Gastrocnemius medialis (tissue), 4 donors: ENCODE measurements at regions not wholly inside any gene's neighbourhood (a gene's known extent, or its start where the extent isn't known, plus 50 kb on each side); places are given as distances from the start of the nearest gene placed in this dataset.

ENCODE experiments used
- ATAC-seq, 2 donors: fragments of 150-250 bp; one replicate each; pipeline ENCODE4 v1.9.1; 2016
- DNase-seq, 2 donors: peaks; one replicate each; pipeline ENCODE4 v3.0.0-alpha.2; 2019
- H3K27ac ChIP-seq, 4 donors: fragments of 200-600 bp; sonication (generic); 1 replicate in 1 of 4; 2 replicates in 3 of 4; pipeline ENCODE4 v1.5.1; 2016 to 2018; ENCODE audit warnings: mild to moderate bottlenecking in 2 of 4, moderate library complexity in 1 of 4
- H3K27me3 ChIP-seq, 3 donors: fragments of 200-600 bp; sonication (generic) in 2 of 3; 1 replicate in 1 of 3; 2 replicates in 2 of 3; pipeline versions ENCODE4 v1.5.1 to v1.6.0; 2016 to 2019; ENCODE audit warnings: mild to moderate bottlenecking in 1 of 3, moderate library complexity in 1 of 3
- H3K36me3 ChIP-seq, 2 donors: fragments of 200-600 bp; sonication (generic) in 1 of 2; one replicate each; pipeline ENCODE4 v1.5.1; 2017 to 2018
- H3K4me1 ChIP-seq, 2 donors: fragments of 200-600 bp; sonication (generic) in 1 of 2; one replicate each; pipeline ENCODE4 v1.5.1; 2016 to 2017; ENCODE audit warnings: mild to moderate bottlenecking in 2 of 2
- H3K4me3 ChIP-seq, 4 donors: fragments of 200-600 bp; sonication (generic) in 3 of 4; 1 replicate in 1 of 4; 2 replicates in 3 of 4; pipeline ENCODE4 v1.5.1; 2016 to 2019; ENCODE audit warnings: mild to moderate bottlenecking in 2 of 4
- H3K9me3 ChIP-seq, 3 donors: fragments of 200-600 bp; sonication (generic) in 2 of 3; 1 replicate in 1 of 3; 2 replicates in 2 of 3; pipeline ENCODE4 v1.5.1; 2016 to 2019
- POLR2A ChIP-seq, 2 donors: fragments of 450-650 bp; IDR thresholded peaks; one replicate each; pipeline ENCODE4 v1.6.1; 2017; ENCODE audit warnings: antibody characterized with exemption in 2 of 2, mild to moderate bottlenecking in 2 of 2, moderate library complexity in 2 of 2
- in situ Hi-C, 4 donors: fragments of 200-750 bp; cut with MboI; loops; one replicate each; pipeline versions ENCODE4 v1.15.0 to v1.8.0; 2017; ENCODE audit warnings: low sequenced_read_pairs in 4 of 4
- intact Hi-C: fragments of 100-400 bp; cut with DNase I; formaldehyde crosslinking; loops from one replicate; pipeline ENCODE4 v1.15.1; 2023; ENCODE audit warnings: low total_unique reads
- TF ChIP-seq, protein P1 (sequence below), 5 experiments: fragments of 450-650 bp in 3 of 5; fragments of 200-600 bp in 2 of 5; sonication (generic) in 2 of 5; IDR thresholded peaks in 4 of 5; conservative IDR thresholded peaks in 1 of 5; 1 replicate in 4 of 5; 2 replicates in 1 of 5; pipeline ENCODE4 v1.5.1; 2016 to 2019; ENCODE audit warnings: antibody characterized with exemption in 5 of 5, mild to moderate bottlenecking in 3 of 5, moderate library complexity in 3 of 5

DNA sequence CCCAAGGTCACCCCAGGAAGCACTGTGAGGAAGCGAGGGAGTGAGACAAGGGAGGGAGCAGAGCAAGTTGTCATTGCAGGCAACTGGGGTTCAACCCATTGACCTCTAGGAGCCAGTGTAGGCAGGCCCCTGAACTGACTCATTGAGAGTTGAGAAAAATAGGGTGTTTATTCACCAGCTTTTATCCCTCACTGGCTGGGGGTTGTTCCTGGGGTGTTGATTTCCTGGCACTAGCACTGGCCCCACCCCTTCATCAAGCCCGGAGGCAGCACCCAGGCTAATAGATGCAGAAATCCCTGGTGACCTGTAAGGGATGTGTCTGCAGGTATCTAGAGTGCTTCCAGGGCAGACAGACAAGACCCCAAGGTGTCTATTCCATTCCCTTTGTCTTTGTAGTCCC lies 183.9 kb downstream of the ARRDC4 start:
- in situ Hi-C loops (no loop called here), intact Hi-C loops (no loop called here)
- H3K27ac ChIP-seq: no peak overlapping the region
- H3K36me3 ChIP-seq: no peaks in the 10 kb centered on the region
- DNase-seq: no peak
- TF ChIP-seq, protein P1, sequence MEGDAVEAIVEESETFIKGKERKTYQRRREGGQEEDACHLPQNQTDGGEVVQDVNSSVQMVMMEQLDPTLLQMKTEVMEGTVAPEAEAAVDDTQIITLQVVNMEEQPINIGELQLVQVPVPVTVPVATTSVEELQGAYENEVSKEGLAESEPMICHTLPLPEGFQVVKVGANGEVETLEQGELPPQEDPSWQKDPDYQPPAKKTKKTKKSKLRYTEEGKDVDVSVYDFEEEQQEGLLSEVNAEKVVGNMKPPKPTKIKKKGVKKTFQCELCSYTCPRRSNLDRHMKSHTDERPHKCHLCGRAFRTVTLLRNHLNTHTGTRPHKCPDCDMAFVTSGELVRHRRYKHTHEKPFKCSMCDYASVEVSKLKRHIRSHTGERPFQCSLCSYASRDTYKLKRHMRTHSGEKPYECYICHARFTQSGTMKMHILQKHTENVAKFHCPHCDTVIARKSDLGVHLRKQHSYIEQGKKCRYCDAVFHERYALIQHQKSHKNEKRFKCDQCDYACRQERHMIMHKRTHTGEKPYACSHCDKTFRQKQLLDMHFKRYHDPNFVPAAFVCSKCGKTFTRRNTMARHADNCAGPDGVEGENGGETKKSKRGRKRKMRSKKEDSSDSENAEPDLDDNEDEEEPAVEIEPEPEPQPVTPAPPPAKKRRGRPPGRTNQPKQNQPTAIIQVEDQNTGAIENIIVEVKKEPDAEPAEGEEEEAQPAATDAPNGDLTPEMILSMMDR (IDR thresholded peaks at IDR 0.05 in 4 of 5, conservative IDR thresholded peaks at IDR 0.05 in 1 of 5): no peak
- no peak for TF ChIP-seq POLR2A (IDR thresholded peaks at IDR 0.05)
- H3K4me3 ChIP-seq: no peak overlapping the region
- H3K27me3 ChIP-seq: no peaks in the 10 kb centered on the region
- ATAC-seq: no peak
- no peaks in the 10 kb centered on the region for H3K9me3 ChIP-seq
- H3K4me1 ChIP-seq: no peaks in the 10 kb centered on the region

DNA sequence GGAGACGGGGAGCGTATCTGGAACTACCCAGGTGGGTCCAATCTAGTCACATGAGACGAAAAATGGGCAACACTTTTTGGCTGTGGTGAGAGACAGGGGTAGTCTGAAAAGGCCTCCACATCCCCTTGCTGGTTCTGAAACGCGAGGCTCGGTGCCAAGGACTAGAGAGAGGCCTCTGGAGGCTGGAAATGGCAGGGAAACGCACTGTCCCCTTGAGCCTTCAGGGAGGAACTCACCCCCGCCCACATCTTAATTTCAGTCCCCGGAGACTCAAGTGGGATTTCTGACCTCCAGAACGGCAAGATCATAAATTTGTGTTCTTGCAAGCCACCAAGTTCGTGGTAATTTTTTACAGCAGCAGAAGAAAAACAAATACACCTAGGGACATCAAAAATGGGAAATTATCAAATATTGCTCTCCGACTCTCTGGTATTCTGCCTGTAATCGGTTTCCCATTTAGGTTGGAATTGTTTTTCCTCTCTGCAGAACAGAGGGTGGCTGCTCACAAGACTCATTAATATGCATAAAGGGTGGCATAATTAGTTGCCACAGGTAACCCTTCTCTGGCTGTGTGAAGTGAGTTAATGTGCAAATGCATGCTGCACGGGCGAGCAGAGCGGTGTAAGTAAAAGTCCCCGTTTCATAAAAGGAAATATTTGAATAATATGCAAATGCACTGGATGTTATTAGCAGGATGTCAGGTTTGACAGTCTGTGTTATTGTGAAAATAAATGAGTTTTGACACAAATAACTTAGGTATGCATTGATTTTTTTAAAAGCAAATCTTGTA lies 185.7 kb downstream of the ARRDC4 start:
- in situ Hi-C loops: no loop called here

DNA sequence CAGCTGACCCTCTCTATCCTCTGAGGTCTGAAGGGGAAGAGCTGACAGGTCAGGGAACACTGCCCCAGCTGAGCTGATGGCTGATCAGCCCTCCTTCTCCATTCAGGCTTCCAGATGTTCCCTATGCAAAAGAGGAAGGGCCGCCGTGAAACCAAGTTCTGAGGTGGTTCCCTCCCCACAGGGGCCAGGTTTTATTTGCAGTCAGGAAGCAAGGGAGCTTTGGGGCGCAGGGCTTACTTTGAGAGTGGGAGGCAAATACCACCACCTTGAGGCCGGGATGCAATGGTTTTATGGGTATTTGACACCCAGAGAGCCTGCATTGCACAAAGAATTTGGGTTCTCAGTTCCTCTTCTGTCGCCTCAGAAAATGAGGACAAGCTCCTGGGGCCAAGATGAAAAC lies 186.9 kb downstream of the ARRDC4 start:
- Histone ChIP-seq H3K4me1 (no peaks in the 10 kb centered on the region), H3K9me3 (no peaks in the 10 kb centered on the region), H3K4me3 (no peak overlapping the region), H3K27me3 (no peaks in the 10 kb centered on the region), H3K36me3 (no peaks in the 10 kb centered on the region), H3K27ac (no peak overlapping the region)
- intact Hi-C loops (no loop called here), in situ Hi-C loops (no loop called here)
- DNase-seq (no peak), ATAC-seq (no peak)
- TF ChIP-seq, protein P1 (IDR thresholded peaks at IDR 0.05 in 4 of 5, conservative IDR thresholded peaks at IDR 0.05 in 1 of 5): no peak
- TF ChIP-seq POLR2A (IDR thresholded peaks at IDR 0.05): no peak

More for the DNA sequence above, 185.7 kb downstream of the ARRDC4 start:
- Histone ChIP-seq H3K27ac (no peak overlapping the region), H3K27me3 (no peaks in the 10 kb centered on the region), H3K9me3 (no peaks in the 10 kb centered on the region), H3K4me3 (no peak overlapping the region), H3K4me1 (no peaks in the 10 kb centered on the region), H3K36me3 (no peaks in the 10 kb centered on the region)
- DNase-seq: no peak
- intact Hi-C loops: no loop called here
- no peak for ATAC-seq
- TF ChIP-seq POLR2A (IDR thresholded peaks at IDR 0.05): no peak
- TF ChIP-seq, protein P1 (IDR thresholded peaks at IDR 0.05 in 4 of 5, conservative IDR thresholded peaks at IDR 0.05 in 1 of 5): no peak

DNA sequence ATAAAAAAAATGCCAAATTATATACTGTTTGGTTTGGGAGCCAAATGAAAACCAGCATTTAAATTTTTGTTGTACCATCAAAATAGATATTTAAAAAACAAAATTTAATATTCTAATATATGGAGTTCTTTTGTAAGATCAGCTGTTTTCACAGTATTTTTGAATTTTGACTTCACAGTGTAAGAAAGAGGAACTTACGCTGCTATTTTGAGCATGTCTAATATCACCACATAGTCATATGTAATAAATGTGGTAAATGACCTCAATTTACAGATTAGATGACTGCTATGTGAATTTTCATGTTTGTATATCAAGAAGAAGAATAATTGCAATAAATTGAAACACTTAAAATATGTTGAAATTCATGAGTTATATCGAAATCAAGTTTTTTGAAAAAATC lies 189.6 kb downstream of the ARRDC4 start:
- in situ Hi-C loops: no loop called here
- H3K4me3 ChIP-seq: no peak overlapping the region
- no peaks in the 10 kb centered on the region for H3K36me3 ChIP-seq
- DNase-seq (no peak), ATAC-seq (no peak)
- no peaks in the 10 kb centered on the region for H3K27me3 ChIP-seq
- no peaks in the 10 kb centered on the region for H3K4me1 ChIP-seq
- H3K9me3 ChIP-seq: no peaks in the 10 kb centered on the region
- intact Hi-C loops: no loop called here
- H3K27ac ChIP-seq: no peak overlapping the region
- TF ChIP-seq POLR2A (IDR thresholded peaks at IDR 0.05): no peak
- TF ChIP-seq, protein P1 (IDR thresholded peaks at IDR 0.05 in 4 of 5, conservative IDR thresholded peaks at IDR 0.05 in 1 of 5): no peak

DNA sequence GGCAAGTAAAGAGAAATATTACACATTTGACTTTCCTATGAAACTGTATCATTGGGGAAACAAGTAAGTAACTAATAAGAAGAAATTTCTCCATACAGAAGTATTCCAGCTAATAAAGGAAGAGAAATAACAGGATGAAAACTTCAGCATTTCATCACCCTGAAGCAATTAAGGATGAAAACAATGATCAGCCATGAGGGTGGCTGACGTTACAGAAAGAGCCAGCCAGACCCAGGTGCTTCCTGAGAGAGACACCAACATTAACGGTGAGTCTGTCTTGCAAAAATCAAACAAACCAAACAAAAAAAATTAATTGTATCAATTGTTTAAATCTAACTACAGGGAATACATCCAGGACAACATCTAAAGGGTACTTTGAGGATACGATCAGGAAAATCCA lies 190.0 kb downstream of the ARRDC4 start:
- no peaks in the 10 kb centered on the region for H3K4me1 ChIP-seq
- H3K9me3 ChIP-seq: no peaks in the 10 kb centered on the region
- ATAC-seq: no peak
- H3K27me3 ChIP-seq: no peaks in the 10 kb centered on the region
- TF ChIP-seq, protein P1 (IDR thresholded peaks at IDR 0.05 in 4 of 5, conservative IDR thresholded peaks at IDR 0.05 in 1 of 5): no peak
- TF ChIP-seq POLR2A (IDR thresholded peaks at IDR 0.05): no peak
- H3K36me3 ChIP-seq: no peaks in the 10 kb centered on the region
- no peak for DNase-seq
- intact Hi-C loops: no loop called here
- in situ Hi-C loops: no loop called here
- H3K4me3 ChIP-seq: no peak overlapping the region
- H3K27ac ChIP-seq: no peak overlapping the region
